Fibroblast of the aortic adventitia (primary cell): ENCODE measurements at regions not wholly inside any gene's neighbourhood (a gene's known extent, or its start where the extent isn't known, plus 50 kb on each side); places are given as distances from the start of the nearest gene placed in this dataset.

ENCODE experiments used
- DNase-seq: peaks from one replicate; pipeline ENCODE4 v3.0.0-alpha.2; 2010; ENCODE audit warnings: low read depth
- H3K4me3 ChIP-seq: 2 replicates; pipeline ENCODE4 v1.5.1; 2011; ENCODE audit warnings: low read depth, mild to moderate bottlenecking, control low read depth, low read length, moderate library complexity
- TF ChIP-seq, protein P1 (sequence below): IDR thresholded peaks from 2 replicates; pipeline ENCODE4 v1.5.1; 2011; ENCODE audit warnings: mild to moderate bottlenecking, low read length, control low read depth, inconsistent platforms; ENCODE audit not compliant: insufficient read depth

DNA sequence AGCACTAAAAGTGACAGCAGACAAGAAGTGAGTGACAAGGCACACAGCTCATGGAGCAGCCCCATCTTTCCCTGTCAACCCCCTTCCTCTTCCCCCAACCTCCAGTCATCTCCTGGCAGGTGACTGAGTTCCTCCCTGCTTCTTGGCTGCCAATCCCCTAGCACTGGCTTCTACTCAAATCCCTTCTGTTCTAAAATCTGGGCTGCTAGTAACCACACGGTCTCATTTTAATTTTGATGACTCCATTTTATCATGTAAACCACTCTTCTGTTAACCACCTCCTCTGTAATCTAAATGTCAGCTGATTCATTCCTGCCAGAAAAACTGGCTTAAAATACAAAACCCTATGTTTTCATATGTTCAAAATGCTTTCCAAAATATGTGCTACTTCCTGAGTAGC, 419.8 kb upstream of the MON1B start:
- no peak for DNase-seq
- H3K4me3 ChIP-seq = no peak overlapping the region
- TF ChIP-seq, protein P1, sequence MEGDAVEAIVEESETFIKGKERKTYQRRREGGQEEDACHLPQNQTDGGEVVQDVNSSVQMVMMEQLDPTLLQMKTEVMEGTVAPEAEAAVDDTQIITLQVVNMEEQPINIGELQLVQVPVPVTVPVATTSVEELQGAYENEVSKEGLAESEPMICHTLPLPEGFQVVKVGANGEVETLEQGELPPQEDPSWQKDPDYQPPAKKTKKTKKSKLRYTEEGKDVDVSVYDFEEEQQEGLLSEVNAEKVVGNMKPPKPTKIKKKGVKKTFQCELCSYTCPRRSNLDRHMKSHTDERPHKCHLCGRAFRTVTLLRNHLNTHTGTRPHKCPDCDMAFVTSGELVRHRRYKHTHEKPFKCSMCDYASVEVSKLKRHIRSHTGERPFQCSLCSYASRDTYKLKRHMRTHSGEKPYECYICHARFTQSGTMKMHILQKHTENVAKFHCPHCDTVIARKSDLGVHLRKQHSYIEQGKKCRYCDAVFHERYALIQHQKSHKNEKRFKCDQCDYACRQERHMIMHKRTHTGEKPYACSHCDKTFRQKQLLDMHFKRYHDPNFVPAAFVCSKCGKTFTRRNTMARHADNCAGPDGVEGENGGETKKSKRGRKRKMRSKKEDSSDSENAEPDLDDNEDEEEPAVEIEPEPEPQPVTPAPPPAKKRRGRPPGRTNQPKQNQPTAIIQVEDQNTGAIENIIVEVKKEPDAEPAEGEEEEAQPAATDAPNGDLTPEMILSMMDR = no peak

DNA sequence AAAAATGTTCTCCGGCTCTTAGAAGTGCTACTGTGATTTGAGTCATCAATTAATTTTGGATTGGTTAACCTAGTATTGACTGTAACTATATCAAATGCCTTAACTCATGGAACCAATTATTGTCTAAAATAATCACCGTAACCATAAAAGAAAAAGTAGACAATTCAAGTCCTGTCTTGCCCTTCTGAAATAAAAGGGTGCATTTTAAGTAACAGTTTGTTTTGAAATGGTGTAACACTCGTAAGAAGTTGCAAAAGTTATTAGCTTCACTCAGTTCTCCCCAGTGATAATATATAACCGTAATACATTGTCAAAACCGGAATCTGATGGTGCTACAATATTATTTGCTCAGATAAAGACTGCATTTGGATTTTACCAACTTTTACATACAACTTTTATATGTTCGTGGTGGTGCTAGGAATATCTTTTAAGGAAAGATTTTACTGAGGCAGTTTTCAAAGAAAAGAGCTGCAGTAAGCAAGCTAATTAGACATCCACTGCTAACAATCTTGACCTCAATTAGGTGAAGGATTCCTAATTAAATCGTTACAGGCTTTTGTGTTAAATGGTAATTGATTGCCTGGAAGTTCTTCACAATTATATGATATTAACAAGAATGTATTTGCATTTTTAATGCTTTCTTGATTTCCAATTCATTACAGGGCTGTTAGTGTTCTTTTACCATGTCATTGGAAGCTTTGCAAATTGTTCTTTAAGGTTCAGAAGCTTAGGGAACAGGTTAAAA, 413.1 kb upstream of the MON1B start:
- DNase-seq = no peak
- TF ChIP-seq, protein P1 = no peak

DNA sequence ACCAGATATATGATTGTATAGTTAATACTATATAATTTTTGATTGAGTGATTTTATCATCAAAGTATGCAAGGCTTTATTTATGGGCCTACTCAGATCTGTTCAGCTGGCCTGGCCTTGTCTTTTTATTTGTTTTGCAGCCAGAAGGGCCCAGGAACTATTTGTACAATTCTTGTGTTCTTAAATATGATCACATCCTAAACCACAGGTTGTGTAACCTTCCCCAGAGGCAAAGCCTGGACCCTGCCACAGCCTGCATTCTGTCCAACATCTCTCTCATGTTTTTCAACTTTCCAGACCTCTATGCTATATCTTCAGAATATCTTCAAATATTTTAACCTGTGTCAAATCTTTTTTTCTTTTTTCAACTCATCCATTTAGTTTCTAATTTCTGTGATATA, 410.4 kb upstream of the MON1B start:
- TF ChIP-seq, protein P1 = no peak
- no peak overlapping the region for H3K4me3 ChIP-seq
- DNase-seq = no peak

More for the DNA sequence above, 413.1 kb upstream of the MON1B start:
- no peak overlapping the region for H3K4me3 ChIP-seq

DNA sequence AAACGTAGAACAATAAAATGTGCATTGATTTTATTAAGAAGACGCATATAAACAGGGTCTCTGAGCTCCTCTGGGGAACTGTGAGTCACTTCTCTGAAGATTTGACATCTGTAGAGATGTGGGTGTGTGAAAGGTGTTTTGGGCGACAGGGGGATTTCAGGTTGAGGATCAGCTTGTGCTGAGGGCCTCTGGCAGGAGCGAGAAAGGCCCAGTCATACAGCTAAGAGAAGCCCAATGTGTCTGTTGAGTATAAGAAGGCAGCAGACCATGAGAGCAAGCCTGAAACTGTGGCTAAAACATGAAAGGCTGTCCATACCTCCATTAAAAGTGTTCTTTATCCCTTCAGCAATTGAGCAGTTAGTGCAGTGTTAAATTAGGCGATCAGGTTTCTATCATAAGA, 406.5 kb upstream of the MON1B start:
- DNase-seq = no peak
- H3K4me3 ChIP-seq = no peak overlapping the region
- TF ChIP-seq, protein P1 = no peak

DNA sequence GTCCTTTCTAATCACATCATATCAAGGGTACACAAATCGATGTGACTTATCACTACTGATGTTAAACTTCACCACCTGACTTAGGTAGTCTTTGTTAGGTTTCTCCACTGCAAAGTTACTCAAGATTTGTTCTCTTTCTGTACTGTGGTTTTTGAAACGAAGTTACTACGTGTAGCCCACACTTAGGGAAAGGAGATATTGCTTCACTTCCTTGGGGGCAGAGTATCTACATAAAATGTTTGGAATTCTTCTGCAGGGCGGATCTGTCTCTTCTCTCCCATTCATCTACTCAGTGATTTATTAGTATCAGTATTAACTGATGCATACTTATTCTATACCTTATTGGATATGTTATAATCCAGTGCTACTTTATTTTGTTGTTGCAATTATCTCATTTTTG, 403.6 kb upstream of the MON1B start:
- TF ChIP-seq, protein P1 = no peak
- no peak overlapping the region for H3K4me3 ChIP-seq
- DNase-seq = no peak

DNA sequence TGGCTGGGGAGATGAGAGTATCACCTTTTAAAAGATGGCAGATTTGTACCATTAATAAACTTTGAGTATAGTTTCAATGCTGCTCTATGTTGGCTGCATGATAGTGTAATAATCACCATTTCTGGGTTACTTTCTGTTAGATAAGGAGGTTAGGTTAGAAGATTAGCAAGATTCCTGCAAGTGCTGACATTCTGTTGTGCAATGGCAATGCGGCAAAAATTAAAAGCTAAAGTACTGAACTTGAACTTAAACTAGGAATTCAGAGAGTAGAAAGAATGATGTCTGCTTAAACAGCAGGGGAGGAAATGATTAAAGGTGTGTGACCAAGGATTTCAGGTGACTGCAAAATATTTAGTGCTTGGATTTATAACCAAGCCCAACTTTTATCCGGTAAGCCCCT, 399.8 kb upstream of the MON1B start:
- DNase-seq = no peak
- TF ChIP-seq, protein P1 = no peak
- H3K4me3 ChIP-seq = no peak overlapping the region

DNA sequence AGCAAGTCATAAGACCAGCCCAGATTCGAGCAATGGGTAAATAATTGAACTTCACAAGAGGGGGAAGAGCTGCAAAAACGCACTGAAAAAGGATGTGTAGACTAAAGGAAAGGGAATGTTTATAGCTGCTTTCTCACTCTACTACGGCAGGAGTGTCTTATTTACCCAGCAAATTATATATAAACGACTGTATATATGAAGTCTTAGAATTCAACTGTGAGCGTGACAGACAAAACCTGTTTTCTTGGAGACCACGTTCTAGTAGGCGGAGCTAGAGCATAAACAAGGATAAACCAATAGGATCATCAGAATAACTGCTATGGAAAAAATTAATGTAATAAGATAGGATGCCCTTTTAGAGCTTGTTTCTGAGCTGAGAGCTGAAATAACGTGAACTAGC, 394.6 kb upstream of the MON1B start:
- TF ChIP-seq, protein P1 = no peak
- DNase-seq = no peak
- no peak overlapping the region for H3K4me3 ChIP-seq
